ENCODE measurements at regions not wholly inside any gene's neighbourhood (a gene's known extent, or its start where the extent isn't known, plus 50 kb on each side); places are given as distances from the start of the nearest gene placed in this dataset.
"Not testable (repeated sequence)": the region's sequence is repeated elsewhere in the genome, so short reads cannot be mapped to it uniquely, and the experiment has no call there.

DNA sequence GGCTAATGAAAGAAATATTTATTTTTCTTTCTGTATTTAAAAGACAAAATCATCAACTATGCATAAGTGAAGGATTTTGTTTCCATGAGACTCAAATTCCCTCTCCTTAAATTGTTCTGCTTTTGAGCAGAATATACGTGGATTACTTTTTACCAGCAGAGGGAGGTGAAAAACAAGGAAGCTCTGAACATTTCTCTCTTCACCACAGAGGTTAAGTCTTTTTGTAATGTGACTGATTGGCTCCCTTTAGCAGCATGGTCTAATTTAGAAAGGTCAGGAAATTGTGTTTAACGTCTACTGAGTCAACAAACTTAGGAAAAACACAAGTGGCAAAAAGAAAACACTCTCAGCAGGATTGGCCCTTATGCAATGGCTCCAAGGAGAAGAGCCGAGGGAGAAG is 55.1 kb upstream of the F9 start:
- no peak for DNase-seq (ENCODE audit: low read depth, low spot score)

DNA sequence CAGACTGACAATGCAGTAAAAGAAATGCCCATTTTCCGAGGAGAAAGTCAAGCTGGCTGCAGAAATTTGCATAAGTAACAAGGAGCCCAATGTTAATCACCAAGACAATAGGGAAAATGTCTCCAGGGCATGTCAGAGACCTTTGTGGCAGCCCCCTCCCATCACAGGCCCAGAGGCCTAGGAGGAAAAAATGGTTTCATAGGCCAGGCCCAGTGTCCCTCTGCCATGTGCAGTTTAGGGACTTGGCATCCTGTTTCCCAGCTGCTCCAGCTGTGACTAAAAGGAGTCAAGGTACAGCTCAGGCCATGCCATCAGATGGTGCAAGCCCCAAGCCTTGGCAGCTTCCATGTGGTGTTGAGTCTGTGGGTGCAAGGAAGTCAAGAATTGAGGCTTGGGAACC is 68.6 kb upstream of the F9 start:
- not testable (repeated sequence) for DNase-seq (ENCODE audit: low read depth, low spot score)

DNA sequence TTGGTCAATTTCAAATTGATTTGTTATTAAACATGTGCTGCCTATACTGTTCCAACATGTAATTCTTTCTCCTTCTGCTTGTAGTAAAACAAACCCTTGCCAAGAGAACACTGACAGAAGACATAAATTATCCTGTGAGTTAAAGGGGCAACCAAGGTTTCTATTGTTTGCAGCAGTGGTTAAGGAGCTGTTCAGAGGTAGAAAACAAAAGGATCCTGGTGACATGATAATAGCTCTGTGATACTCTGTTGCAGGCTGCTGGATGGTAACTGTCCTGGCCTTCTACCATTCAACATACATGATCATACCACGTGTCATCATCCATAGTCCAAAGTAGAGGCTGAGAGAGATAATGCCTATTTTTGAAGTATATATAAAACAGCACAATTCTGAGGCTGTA is 75.8 kb upstream of the F9 start:
- no peak for DNase-seq (ENCODE audit: low read depth, low spot score)

DNA sequence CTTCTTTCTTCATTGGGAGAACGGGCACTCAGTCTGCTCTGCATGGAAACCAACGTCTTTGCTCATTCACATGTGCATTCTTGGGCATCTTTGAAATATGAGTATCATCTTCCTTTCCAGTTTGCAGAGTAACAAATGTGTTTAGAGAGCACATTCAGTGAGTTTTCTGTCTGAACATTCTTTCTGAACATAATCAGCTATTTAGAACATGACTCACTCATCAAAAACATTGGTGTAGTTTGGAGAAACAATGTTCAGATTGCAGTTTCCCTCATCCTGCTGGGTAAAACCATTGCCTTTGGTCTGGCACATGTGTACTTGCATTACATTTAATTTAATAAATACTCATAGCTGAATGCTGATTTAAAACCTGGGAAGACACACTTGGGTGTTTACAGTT is 81.5 kb upstream of the F9 start:
- no peak for DNase-seq (ENCODE audit: low read depth, low spot score)

DNA sequence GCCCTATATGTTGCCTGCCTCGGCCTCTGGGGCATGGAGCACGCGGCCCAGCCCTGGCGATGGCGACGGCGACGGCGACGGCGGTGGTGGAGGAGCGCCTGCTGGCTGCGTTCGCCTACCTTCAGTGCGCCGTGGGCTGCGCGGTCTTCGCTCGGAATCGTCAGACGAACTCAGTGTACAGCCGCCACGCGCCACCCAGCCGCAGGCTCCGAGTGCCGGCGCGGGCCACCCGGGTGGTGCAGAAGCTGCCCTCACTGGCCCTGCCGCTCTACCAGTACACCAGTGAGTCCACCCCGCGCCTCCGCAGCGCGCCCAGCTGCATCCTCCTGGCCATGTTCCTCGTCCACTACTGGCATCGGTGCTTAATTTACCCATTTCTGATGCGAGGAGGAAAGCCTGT is 83.7 kb upstream of the F9 start:
- DNase-seq (ENCODE audit: low read depth, low spot score) = no peak

DNA sequence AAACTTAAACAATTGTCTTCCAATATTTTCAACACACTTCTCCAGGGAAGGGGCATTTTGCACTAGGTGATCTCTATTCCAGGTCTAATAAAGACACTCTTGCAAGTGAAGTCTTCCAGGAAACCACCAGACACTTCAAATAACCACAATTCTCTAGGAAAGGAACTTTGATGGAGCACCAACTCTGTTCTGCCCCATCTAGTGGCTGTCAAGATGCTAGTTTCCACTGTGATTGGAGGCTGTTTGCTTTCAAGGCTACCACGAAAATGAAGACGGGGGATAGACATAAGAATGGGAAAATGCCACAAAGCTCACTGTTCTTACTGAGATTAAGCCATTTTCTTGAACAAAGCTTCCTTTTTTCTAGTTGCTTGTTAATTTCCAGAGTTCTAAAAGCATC is 100.6 kb upstream of the F9 start:
- no peak for DNase-seq (ENCODE audit: low read depth, low spot score)

DNA sequence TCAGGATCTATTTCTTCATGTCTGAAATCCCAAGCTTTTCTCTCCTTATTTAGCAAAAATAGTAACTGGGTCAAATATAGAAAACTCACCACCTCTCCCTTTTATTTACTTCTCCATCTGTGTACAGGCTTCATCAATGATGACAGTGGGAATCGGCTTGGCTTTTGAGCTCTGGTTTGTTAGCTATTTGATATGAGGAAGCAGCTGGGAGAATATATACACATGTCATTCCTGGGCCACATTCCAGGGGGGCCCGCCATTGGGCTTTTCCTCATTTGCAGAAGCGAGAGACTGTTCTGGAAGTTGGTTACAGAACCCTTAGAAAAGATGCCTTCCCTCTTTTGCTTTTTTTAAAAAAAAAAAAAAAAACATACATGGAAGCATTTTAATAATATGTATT is 107.4 kb upstream of the F9 start:
- no peak for DNase-seq (ENCODE audit: low read depth, low spot score)

DNA sequence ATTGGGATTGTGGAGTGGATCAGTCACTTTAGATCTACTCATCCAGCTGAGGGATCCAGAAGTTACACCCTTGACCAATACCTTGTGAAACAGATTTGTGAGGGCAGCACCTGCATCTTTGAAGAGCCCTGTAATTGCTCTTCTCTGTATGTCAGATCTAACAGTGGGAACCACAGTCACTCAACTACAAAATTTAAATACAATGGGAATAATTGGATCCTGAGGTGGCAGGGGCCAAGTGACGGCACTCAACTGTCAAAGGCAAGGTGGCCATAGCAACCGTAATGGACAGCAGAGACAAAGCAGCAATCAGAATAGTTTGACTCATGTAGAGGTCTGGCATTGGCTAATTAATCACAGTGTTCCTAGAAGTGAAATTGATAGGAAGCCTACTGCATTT is 132.3 kb upstream of the F9 start:
- not testable (repeated sequence) for DNase-seq (ENCODE audit: low read depth, low spot score)

DNA sequence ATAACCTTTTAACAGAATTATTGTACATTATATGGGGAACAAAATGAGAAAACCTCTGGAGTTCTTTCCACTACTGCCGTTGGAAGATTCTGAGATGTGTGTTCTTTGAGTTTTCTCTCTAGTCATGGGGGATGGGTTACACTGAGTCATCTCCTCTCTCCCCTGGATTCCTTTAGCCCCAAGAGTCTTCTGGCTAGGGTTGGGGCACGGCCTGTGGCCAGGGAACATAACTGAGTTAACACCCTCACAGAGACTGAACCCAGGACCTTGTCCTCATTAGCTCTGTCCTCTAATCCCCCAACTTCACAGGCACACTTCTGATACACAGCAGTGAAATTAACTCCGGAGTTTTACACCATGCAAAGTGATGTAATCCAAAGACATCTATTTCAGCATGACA is 142.3 kb upstream of the F9 start:
- DNase-seq (ENCODE audit: low read depth, low spot score) = no peak

DNA sequence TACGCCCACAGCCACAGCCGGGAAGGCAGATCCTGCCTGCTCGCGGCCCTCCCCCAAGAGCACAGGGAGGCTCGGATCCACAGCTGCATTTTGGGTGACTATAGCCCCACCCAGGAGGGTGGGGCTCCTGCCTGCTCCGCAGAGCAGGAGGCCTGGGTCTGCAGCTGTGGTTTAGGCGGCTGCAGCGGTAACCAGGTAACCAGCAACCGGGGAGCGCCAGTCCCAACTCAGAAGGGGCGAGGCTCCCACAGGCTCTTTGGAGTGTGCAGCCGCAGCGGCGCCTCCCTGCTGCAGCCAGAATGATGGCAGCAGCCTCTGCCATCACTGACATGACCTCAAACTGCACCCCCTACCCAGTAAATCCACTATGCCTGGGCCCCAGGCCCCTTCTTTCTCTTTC is 148.0 kb upstream of the F9 start:
- no peak for DNase-seq (ENCODE audit: low read depth, low spot score)

DNA sequence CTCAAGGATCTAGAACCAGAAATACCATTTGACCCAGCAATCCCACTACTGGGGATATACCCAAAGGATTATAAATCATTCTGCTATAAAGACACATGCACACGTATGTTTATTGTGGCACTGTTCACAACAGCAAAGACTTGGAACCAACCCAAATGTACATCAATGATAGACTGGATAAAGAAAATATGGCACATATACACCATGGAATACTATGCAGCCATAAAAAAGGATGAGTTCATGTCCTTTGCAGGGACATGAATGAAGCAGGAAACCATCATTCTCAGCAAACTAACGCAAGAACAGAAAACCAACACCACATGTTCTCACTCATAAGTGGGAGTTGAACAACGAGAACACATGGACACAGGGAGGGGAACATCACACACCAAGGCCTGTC is 154.0 kb upstream of the F9 start:
- not testable (repeated sequence) for DNase-seq (ENCODE audit: low read depth, low spot score)

DNA sequence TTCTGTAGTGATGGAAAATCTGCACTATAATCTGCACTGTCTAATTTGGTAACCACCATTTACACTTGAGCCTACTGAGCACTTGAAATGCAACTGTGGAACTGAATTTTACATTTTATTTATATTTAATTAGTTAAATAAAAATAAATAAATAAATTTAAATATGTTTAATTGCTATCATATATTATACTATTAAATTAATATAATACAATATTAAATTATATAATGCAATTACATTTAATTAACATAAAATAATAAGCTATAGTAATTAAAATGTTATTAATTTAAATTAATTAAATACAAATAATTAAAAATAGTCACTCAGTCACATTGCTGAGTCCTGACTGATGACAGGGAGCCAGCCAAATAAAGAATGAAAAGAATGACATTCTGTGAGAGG is 170.2 kb upstream of the F9 start:
- DNase-seq (ENCODE audit: low read depth, low spot score) = no peak

DNA sequence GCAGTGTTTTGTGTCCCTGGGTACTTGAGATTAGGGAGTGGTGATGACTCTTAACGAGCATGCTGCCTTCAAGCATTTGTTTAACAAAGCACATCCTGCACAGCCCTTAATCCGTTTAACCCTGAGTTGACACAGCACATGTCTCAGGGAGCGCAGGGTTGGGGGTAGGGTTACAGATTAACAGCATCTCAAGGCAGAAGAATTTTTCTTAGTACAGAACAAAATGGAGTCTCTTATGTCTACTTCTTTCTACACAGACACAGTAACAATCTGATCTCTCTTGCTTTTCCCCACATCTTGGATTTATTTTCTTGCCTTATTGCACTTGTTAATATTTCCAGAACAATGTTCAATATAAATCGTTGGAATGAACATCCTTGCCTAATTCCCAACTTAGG is 187.9 kb upstream of the F9 start:
- peak; percentile 5 for DNase-seq (ENCODE audit: low read depth, low spot score)

DNA sequence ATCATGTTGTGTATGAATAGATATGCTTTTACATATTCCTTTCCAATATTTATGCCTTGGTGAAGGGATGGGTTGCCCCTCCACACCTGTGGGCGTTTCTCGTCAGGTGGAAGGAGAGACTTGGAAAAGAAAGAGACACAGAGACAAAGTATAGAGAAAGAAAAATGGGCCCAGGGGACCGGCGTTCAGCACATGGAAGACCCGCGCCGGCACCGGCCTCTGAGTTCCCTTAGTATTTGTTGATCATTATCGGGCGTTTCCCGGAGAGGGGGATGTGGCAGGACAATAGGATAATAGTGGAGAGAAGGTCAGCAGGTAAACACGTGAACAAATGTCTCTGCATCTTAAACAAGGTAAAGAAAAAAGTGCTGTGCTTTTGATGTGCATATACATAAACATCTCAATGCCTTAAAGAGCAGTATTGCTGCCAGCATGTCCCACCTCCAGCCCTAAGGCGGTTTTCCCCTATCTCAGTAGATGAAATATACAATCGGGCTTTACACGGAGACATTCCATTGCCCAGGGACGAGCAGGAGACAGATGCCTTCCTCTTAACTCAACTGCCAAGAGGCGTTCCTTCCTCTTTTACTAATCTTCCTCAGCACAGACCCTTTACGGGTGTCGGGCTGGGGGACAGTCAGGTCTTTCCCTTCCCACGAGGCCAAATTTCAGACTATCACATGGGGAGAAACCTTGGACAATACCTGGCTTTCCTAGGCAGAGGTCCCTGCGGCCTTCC is 188.5 kb upstream of the F9 start:
- DNase-seq (ENCODE audit: low read depth, low spot score) = not testable (repeated sequence)

DNA sequence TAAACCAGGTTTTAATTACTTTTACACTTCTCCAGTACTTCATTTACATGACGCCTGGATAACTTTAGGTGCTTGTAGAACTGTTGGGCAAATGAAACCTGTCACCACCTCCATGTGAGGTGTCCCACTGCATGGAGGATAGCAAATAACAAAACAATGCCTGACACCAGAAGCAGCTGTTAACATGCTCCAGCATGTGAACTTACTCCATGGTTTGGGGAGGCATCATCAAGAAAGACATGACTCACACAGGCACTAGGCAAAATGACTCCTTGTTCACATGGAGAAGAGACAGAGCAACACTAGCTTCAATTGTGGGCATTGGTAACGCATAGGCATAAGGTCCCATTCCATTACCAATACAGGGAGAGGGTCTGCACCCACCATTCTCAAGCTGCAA is 198.1 kb upstream of the F9 start:
- no peak for DNase-seq (ENCODE audit: low read depth, low spot score)

DNA sequence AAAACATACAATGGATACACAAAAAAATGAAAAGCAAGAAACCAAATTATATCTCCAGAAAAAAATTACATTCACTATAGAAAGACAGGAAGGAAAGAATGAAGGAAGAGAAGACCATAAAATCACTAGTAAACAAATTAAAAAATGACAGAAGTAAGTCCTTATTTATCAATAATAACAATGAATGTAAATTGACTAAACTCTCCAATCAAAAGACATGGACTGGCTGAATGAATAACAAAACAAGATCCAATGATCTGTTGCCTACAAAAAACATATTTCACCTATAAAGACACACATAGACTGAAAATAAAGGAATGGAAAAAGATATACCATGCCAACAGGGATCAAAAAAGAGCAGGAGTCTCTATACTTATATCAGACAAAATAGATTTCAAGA is 203.2 kb upstream of the F9 start:
- DNase-seq (ENCODE audit: low read depth, low spot score) = no peak

DNA sequence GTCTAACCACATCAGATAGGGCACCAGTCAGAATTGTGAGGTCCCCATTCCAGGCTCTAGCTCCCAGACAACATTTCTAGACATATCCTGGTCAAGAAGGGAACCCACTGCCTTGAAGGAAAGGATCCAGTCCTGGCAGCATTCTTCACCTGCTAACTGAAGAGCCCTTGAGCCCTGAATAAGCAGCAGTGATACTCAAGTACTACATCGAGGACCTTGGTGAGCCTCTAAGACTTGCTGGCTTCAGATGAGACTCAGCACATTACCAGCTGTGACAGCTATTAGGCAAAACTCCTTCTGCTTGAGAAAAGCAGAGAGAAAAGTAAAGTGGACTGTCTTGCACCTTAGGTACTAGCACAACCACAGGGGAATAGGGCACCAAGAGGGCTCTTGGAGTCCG is 205.8 kb upstream of the F9 start:
- no peak for DNase-seq (ENCODE audit: low read depth, low spot score)

DNA sequence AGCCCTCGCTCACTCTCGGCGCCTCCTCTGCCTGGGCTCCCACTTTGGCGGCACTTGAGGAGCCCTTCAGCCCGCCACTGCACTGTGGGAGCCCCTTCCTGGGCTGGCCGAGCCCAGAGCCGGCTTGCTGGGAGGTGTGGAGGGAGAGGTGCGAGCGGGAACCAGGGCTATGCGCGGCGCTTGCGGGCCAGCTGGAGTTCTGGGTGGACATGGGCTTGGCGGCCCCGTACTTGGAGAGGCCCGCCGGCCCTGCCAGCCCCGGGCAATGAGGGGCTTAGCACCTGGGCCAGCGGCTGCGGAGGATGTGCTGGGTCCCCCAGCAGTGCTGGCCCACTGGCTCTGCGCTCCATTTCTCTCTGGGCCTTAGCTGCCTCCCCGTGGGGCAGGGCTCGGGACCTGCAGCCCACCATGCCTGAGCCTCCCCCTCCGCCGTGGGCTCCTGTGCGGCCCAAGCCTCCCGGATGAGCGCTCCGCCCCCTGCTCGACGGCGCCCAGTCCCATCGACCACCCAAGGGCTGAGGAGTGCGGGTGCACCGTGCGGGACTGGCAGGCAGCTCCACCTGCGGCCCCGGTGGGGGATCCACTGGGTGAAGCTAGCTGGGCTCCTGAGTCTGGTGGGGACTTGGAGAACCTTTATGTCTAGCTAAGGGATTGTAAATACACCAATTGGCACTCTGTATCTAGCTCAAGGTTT is 209.7 kb upstream of the F9 start:
- not testable (repeated sequence) for DNase-seq (ENCODE audit: low read depth, low spot score)

DNA sequence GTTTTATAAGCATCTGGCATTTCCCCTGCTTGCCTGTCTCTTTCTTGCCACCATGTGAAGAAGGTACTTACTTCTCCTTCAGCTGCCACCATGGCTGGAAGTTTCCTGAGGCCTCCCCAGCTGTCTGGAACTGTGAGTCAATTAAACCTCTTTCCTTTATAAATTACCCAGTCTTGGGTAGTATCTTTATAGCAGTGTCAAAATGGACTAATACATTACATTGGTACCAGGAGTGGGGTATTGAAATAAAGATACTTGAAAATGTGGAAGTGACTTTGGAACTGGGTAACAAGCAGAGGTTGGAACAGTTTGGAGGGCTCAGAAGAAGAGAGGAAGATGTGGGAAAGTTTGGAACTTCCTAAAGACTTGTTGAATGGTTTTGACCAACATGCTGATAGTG is 223.9 kb upstream of the F9 start:
- DNase-seq (ENCODE audit: low read depth, low spot score) = not testable (repeated sequence)

DNA sequence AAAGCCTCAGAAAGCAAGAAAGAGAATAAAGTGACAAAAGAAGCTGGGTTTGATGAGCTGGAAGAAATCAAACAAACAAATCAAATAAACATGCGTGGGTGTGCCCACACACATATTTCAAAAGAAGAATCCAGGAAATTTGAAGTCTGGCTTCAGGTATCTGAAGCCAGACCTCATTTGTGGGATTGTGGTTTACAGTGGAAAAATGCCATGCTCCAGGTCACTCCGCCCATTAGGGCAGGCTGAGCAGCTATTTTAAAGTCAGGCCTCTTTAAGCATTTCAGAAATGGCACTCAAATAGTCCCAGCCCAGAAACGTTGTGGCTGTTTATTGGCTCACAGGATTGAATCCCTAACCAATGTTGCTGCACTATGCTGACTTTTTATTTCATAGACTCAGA is 226.1 kb upstream of the F9 start:
- DNase-seq (ENCODE audit: low read depth, low spot score) = no peak

DNA sequence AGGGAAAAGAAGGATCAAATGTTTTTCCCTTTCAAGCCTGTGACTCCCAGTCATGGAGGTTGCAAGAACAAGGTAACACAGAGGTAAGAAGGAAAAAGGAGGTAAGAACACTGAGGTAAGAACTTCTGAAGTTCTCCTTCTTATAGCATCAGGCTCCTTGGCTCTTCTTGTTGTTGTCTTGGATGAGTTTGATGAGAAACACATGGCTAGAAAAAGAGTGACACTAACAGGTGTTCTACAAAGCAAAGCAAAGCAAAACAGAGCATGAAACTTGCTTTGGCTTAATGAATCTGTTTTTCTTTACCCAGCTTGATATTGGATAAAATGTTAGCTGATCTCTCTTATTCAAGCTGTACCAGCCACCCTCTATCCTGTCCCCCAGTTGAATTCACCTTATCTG is 231.2 kb upstream of the F9 start:
- DNase-seq (ENCODE audit: low read depth, low spot score) = no peak

DNA sequence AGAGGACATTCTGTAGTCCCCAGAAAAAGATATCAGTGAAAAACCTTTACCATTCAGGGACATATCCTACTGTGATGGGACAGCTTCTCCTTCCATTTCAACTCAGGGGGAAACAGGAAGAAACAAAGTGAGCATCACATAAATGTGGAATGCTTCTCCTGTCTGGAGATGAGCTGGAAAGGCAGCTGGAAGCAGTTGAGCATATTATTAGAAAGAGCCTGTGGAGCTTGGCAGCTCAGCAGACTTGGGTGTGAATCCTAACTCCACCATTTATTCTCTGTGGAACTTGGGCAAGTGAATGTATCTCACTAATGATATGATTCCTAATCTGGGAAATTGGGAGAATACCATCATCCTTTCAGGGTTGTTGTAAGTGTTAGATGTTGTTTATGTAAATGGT is 232.1 kb upstream of the F9 start:
- no peak for DNase-seq (ENCODE audit: low read depth, low spot score)

DNA sequence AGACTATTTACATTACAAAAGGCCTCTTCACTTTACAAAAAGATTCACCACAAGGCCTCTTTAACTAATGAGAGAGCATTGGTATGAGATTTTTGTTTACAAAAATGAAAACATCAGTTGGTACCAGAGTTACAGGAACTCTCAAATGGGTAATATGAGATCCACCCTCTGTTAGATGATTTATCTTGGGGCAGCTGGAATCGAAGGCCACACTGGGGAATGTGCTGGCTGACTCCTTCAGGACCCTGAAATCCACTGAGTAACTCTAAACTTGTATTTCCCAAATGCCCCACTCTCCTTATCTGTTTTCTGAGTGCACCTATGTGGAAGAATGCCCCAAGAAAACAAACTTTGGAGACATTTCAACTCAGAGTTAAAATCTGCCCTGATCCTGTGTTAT is 232.9 kb upstream of the F9 start:
- no peak for DNase-seq (ENCODE audit: low read depth, low spot score)

DNA sequence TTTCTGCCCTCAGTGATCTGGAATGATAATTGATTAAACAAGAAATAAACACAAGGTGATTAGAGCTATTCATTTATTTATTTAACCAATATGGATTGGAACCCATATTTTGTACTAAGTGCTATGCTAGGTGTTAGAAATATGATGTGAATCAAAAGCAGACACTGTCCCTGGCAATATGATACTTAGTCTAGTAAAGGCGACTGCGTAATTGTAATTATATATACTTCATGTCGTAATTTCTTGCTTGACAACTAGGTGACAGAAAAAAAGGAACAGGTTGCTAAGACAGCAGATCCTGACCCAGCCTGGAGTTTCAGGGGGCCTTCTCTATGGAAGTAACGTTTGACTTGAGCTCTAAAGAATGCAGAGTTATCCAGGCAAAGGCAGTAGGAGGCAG is 236.5 kb upstream of the F9 start:
- DNase-seq (ENCODE audit: low read depth, low spot score) = no peak
